ENCODE measurements at regions not wholly inside any gene's neighbourhood (a gene's known extent, or its start where the extent isn't known, plus 50 kb on each side); places are given as distances from the start of the nearest gene placed in this dataset.
"Not testable (repeated sequence)": the region's sequence is repeated elsewhere in the genome, so short reads cannot be mapped to it uniquely, and the experiment has no call there.

- TF ChIP-seq CTCF (IDR thresholded peaks at IDR 0.05); POLR2AphosphoS5 (IDR thresholded peaks at IDR 0.05; ENCODE audit: low read depth, low read length); REST (IDR thresholded peaks at IDR 0.05; ENCODE audit: insufficient read depth in 1 of 2, low read depth in 2 of 2, low read length in 1 of 2); SIN3A (IDR thresholded peaks at IDR 0.05; ENCODE audit: borderline replicate concordance, insufficient read depth, low read depth, low read length); TCF7L2 (IDR thresholded peaks at IDR 0.05; ENCODE audit: low read depth, low read length): not testable (repeated sequence)
Measured at GRCh38 chr5:152038856-152039255, 114.2 kb upstream of the GLRA1 start.
